K562 (cell line): ENCODE measurements at regions not wholly inside any gene's neighbourhood (a gene's known extent, or its start where the extent isn't known, plus 50 kb on each side); places are given as distances from the start of the nearest gene placed in this dataset.

Source experiments
- ATAC-seq: fragments of 200-7000 bp; cut with Tn5 transposase; 3 replicates; pipeline ENCODE4 v1.9.1; 2020; ENCODE audit warnings: moderate library complexity
- BruUV-seq: library from RNA; stranded (reverse); fragments of 400-500 nt; replicated peaks from 2 replicates; lab custom pipeline; 2021; lab: Mats Ljungman, UMichigan
- CTCF ChIA-PET: fragments of 300-600 bp; formaldehyde crosslinking; extraction: SDS; loops from one replicate; lab custom pipeline; 2021; ENCODE audit warnings: low intra/inter-chr PET ratio; lab: Yijun Ruan, JAX
- POLR2A ChIA-PET: fragments of 300-600, 350-650 bp; sonication (Branson Sonifier 250); formaldehyde crosslinking; extraction: SDS; loops from one replicate; lab custom pipeline; 2021; ENCODE audit warnings: antibody characterized with exemption, inconsistent platforms; lab: Yijun Ruan, JAX
- DNase-seq, 4 experiments: peaks; one replicate each; pipeline versions ENCODE4 v3.0.0 to v3.0.0-alpha.2; 2011 to 2018; ENCODE audit warnings: low spot score in 3 of 4, mixed read lengths in 3 of 4; ENCODE audit errors: extremely low read depth in 1 of 4
- FAIRE-seq: peaks from 2 replicates; lab custom pipeline; 2011; peaks lifted over from hg19 to GRCh38; lab: Jason Lieb, UNC
- H2AFZ ChIP-seq: 2 replicates; pipeline ENCODE4 v1.6.0; 2011; ENCODE audit warnings: low read depth, low read length, control low read depth, inconsistent platforms
- H3K27ac ChIP-seq: fragments of 200-600 bp; 3 replicates; pipeline ENCODE4 v1.8.0; 2011; ENCODE audit warnings: low read depth, mild to moderate bottlenecking, control low read depth, inconsistent platforms, low read length, moderate library complexity, mixed read lengths; ENCODE audit errors: extremely low read depth
- H3K27me3 ChIP-seq, 2 experiments: fragments of 300-600 bp in 1 of 2; 2 replicates in 1 of 2; 3 replicates in 1 of 2; pipeline versions ENCODE4 v1.6.0 to v1.8.0; 2011; ENCODE audit warnings: inconsistent platforms in 2 of 2, low read length in 2 of 2, mild to moderate bottlenecking in 1 of 2, mixed read lengths in 1 of 2, moderate library complexity in 1 of 2; ENCODE audit not compliant: control insufficient read depth in 2 of 2, insufficient read depth in 2 of 2
- H3K36me3 ChIP-seq: fragments of 300-600 bp; 3 replicates; pipeline ENCODE4 v1.8.0; 2011; ENCODE audit warnings: mild to moderate bottlenecking, low read length, inconsistent platforms; ENCODE audit not compliant: control insufficient read depth, insufficient read depth
- H3K4me1 ChIP-seq, 2 experiments: fragments of 200-600 bp in 1 of 2; replicated peaks in 1 of 2; 2 replicates in 1 of 2; 3 replicates in 1 of 2; pipeline versions ENCODE4 v1.5.1 to v1.8.0; 2011; ENCODE audit warnings: inconsistent platforms in 2 of 2, low read length in 2 of 2, mild to moderate bottlenecking in 1 of 2, mixed read lengths in 1 of 2, moderate library complexity in 1 of 2; ENCODE audit not compliant: control insufficient read depth in 2 of 2, insufficient read depth in 2 of 2
- H3K4me2 ChIP-seq: 2 replicates; pipeline ENCODE4 v1.6.1; 2011; ENCODE audit warnings: low read length, control low read depth, inconsistent platforms, mixed read lengths; ENCODE audit not compliant: insufficient read depth
- H3K4me3 ChIP-seq: fragments of 200-600 bp; sonication (generic), shearing (Covaris generic); 2 replicates; pipeline ENCODE4 v1.5.1; 2016; ENCODE audit warnings: control low read depth, inconsistent platforms
- H3K79me2 ChIP-seq: fragments of 200-600 bp; 3 replicates; pipeline ENCODE4 v1.8.0; 2011; ENCODE audit warnings: low read length, inconsistent platforms; ENCODE audit not compliant: control insufficient read depth, insufficient read depth
- H3K9ac ChIP-seq, 2 experiments: 2 replicates each; pipeline versions ENCODE4 v1.6.0 to v1.6.1; 2011; ENCODE audit warnings: low read depth in 2 of 2, low read length in 2 of 2, control low read depth in 1 of 2, inconsistent platforms in 1 of 2, mild to moderate bottlenecking in 1 of 2, mixed read lengths in 1 of 2; ENCODE audit not compliant: insufficient read depth in 1 of 2
- H3K9me1 ChIP-seq: one replicate; pipeline ENCODE4 v1.6.0; 2011; ENCODE audit warnings: inconsistent platforms, mild to moderate bottlenecking, low read length, moderate library complexity; ENCODE audit not compliant: control insufficient read depth, insufficient read depth
- H3K9me3 ChIP-seq: replicated peaks from 2 replicates; pipeline ENCODE4 v1.5.1; 2011; ENCODE audit warnings: low read depth, low read length, inconsistent platforms; ENCODE audit not compliant: control insufficient read depth, insufficient read depth
- H4K20me1 ChIP-seq: replicated peaks from 2 replicates; pipeline ENCODE4 v1.6.1; 2011; ENCODE audit warnings: low read length, inconsistent platforms, mixed read lengths; ENCODE audit not compliant: control insufficient read depth, insufficient read depth
- CBX8 ChIP-seq: fragments of 200-600 bp; sonication (generic); IDR thresholded peaks from 2 replicates; pipeline ENCODE4 v1.6.1; 2012; ENCODE audit warnings: borderline replicate concordance, mixed run types, low read depth, mild to moderate bottlenecking, moderate library complexity, mixed read lengths, low read length, control low read depth, inconsistent platforms; ENCODE audit not compliant: poor library complexity, severe bottlenecking; ENCODE audit errors: extremely low read depth
- FOXJ3 ChIP-seq: sonication (generic); formaldehyde crosslinking; IDR thresholded peaks from 2 replicates; pipeline ENCODE4 v1.4.0; 2020; ENCODE audit warnings: mild to moderate bottlenecking, missing genetic modification reagents
- GATAD2B ChIP-seq: fragments of 450-650 bp; IDR thresholded peaks from 2 replicates; pipeline ENCODE4 v1.6.1; 2017; ENCODE audit warnings: mild to moderate bottlenecking, borderline replicate concordance
- MCM3 ChIP-seq: fragments of 450-650 bp; IDR thresholded peaks from 2 replicates; pipeline ENCODE4 v1.6.1; 2016
- MTA3 ChIP-seq: fragments of 450-650 bp; formaldehyde crosslinking; IDR thresholded peaks from 2 replicates; pipeline ENCODE4 v1.6.1; 2017; ENCODE audit warnings: mild to moderate bottlenecking, borderline replicate concordance
- SMAD3 ChIP-seq: fragments of 450-650 bp; formaldehyde crosslinking; conservative IDR thresholded peaks from 2 replicates; pipeline ENCODE4 v1.4.0; 2020; ENCODE audit warnings: mild to moderate bottlenecking
- ZNF507 ChIP-seq: conservative IDR thresholded peaks from 2 replicates; pipeline ENCODE4 v1.6.1; 2017; ENCODE audit warnings: missing genetic modification characterization, missing compliant biosample characterization
- WGBS: fragments of 100-300 bp; shearing (Covaris generic); methylation state at CpG from one replicate; pipeline ENCODE4 v1.1.6; 2016; ENCODE audit warnings: low coverage, mixed read lengths; ENCODE audit not compliant: insufficient coverage; ENCODE audit errors: missing lambda C conversion rate; 5-methylcytosine and 5-hydroxymethylcytosine counted together
- in situ Hi-C: fragments of 300-500 bp; cut with MboI; formaldehyde crosslinking; loops from 4 replicates; pipeline ENCODE4 v1.15.0; 2018; ENCODE audit warnings: inconsistent platforms, mixed read lengths
- intact Hi-C: fragments of 100-400 bp; cut with micrococcal nuclease; formaldehyde crosslinking; loops from 2 replicates; pipeline ENCODE4 v1.14.2; 2022
- TF ChIP-seq, protein P1 (sequence below): fragments of 250-450 bp; sonication (Bioruptor Pico); IDR thresholded peaks from 2 replicates; pipeline ENCODE4 v1.5.0; 2021
- TF ChIP-seq, protein P2 (sequence below), 2 experiments: fragments of 450-650 bp; IDR thresholded peaks; 2 replicates each; pipeline ENCODE4 v1.6.1; 2016; ENCODE audit warnings: mild to moderate bottlenecking in 2 of 2, borderline replicate concordance in 1 of 2, low read depth in 1 of 2, moderate library complexity in 1 of 2
- TF ChIP-seq, protein P3 (sequence below): fragments of 450-650 bp; IDR thresholded peaks from 2 replicates; pipeline ENCODE4 v1.6.1; 2016; ENCODE audit warnings: missing biosample characterization, missing genetic modification characterization

DNA sequence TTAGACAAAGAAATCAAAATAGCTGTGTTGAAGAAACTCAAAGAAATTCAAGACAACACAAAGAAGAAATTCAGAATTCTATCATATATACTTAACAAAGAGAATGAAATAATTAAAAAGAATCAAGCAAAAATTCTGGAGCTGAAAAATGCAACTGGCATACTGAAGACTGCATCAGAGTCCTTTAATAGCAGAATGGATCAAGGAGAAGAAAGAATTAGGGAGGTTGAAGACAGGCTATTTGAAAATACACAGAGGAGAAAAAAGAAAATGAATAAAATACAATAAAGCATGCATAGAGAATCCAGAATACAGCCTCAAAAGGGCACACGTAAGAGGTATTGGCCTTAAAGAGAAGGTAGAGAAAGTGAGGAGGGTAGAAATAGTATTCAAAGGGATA is 179.5 kb upstream of the SPIN4 start:
- Histone ChIP-seq H3K79me2 (no peaks in the 10 kb centered on the region), H3K27me3 (no peaks in the 10 kb centered on the region), H4K20me1 (no peaks in the 10 kb centered on the region), H3K9ac (no peak overlapping the region), H2AFZ (no peak overlapping the region), H3K4me1 (no peaks in the 10 kb centered on the region), H3K4me2 (no peak overlapping the region), H3K9me3 (no peaks in the 10 kb centered on the region), H3K4me3 (no peak overlapping the region), H3K9me1 (no peaks in the 10 kb centered on the region), H3K36me3 (no peaks in the 10 kb centered on the region), H3K27ac (no peak overlapping the region)
- no TSS peak for BruUV-seq
- DNase-seq, result no peak
- CTCF ChIA-PET, result no interaction called here
- ATAC-seq, result no peak
- intact Hi-C loops (no loop called here), in situ Hi-C loops (no loop called here)
- no peak for FAIRE-seq
- WGBS, result 0% methylated on average over 1 of the region's 1 CpG
- POLR2A ChIA-PET, result no interaction called here
- TF ChIP-seq GATAD2B (no peak), ZNF507 (no peak), MTA3 (no peak), FOXJ3 (CRISPR knock-in tag) (no peak), CBX8 (no peak), SMAD3 (CRISPR knock-in tag) (no peak), MCM3 (no peak)
- TF ChIP-seq, protein P1, sequence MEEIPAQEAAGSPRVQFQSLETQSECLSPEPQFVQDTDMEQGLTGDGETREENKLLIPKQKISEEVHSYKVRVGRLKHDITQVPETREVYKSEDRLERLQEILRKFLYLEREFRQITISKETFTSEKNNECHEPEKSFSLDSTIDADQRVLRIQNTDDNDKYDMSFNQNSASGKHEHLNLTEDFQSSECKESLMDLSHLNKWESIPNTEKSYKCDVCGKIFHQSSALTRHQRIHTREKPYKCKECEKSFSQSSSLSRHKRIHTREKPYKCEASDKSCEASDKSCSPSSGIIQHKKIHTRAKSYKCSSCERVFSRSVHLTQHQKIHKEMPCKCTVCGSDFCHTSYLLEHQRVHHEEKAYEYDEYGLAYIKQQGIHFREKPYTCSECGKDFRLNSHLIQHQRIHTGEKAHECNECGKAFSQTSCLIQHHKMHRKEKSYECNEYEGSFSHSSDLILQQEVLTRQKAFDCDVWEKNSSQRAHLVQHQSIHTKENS, result no peak
- TF ChIP-seq, protein P2, sequence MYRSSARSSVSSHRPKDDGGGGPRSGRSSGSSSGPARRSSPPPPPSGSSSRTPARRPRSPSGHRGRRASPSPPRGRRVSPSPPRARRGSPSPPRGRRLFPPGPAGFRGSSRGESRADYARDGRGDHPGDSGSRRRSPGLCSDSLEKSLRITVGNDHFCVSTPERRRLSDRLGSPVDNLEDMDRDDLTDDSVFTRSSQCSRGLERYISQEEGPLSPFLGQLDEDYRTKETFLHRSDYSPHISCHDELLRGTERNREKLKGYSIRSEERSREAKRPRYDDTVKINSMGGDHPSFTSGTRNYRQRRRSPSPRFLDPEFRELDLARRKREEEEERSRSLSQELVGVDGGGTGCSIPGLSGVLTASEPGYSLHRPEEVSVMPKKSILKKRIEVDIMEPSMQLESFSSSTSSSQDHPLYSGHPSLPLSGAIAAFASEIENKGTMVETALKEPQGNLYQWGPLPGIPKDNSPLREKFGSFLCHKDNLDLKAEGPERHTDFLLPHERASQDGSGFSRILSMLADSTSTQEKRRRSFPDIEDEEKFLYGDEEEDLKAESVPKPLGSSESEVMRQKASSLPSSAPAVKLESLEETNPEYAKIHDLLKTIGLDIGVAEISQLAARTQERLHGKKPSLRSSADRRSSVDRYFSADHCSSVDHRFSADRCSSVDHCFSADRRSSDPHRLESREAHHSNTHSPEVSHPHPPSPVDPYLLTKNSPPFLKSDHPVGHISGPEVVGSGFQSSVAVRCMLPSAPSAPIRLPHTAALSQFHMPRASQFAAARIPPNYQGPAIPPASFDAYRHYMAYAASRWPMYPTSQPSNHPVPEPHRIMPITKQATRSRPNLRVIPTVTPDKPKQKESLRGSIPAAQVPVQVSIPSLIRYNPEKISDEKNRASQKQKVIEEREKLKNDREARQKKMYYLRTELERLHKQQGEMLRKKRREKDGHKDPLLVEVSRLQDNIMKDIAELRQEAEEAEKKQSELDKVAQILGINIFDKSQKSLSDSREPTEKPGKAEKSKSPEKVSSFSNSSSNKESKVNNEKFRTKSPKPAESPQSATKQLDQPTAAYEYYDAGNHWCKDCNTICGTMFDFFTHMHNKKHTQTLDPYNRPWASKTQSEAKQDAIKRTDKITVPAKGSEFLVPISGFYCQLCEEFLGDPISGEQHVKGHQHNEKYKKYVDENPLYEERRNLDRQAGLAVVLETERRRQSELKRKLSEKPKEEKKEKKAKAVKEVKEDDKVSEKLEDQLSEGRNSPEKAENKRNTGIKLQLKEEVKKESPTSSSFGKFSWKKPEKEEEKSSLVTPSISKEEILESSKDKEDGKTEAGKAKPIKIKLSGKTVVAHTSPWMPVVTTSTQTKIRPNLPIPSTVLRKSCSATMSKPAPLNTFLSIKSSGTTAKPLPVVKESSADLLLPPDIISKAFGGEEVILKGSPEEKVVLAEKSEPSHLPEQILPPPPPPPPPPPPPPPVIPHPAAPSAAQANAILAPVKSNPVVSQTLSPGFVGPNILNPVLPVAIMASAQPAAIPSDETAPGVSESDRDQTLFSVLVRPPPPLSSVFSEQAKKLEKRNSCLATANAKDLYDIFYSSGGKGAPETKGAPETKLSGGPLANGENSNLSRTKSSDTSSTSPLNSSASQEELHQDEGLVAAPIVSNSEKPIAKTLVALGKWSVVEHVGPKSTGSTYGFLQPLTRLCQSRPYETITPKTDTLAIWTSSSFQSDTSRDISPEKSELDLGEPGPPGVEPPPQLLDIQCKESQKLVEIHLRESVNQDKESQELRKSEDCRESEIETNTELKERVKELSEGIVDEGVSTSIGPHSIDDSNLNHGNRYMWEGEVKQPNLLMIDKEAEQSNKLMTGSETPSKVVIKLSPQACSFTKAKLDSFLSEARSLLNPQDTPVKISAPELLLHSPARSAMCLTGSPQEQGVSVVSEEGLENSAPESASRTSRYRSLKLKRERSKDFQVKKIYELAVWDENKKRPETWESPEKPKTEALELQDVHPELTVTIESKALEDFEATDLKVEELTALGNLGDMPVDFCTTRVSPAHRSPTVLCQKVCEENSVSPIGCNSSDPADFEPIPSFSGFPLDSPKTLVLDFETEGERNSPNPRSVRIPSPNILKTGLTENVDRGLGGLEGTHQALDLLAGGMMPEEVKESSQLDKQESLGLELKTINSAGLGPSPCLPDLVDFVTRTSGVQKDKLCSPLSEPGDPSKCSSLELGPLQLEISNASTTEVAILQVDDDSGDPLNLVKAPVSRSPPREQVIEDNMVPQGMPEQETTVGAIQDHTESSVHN (IDR thresholded peaks at IDR 0.05; ENCODE audit: borderline replicate concordance in 1 of 2, low read depth in 1 of 2), result no peak
- TF ChIP-seq, protein P3, sequence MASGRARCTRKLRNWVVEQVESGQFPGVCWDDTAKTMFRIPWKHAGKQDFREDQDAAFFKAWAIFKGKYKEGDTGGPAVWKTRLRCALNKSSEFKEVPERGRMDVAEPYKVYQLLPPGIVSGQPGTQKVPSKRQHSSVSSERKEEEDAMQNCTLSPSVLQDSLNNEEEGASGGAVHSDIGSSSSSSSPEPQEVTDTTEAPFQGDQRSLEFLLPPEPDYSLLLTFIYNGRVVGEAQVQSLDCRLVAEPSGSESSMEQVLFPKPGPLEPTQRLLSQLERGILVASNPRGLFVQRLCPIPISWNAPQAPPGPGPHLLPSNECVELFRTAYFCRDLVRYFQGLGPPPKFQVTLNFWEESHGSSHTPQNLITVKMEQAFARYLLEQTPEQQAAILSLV (tag), result no peak
